ENCODE measurements at regions not wholly inside any gene's neighbourhood (a gene's known extent, or its start where the extent isn't known, plus 50 kb on each side); places are given as distances from the start of the nearest gene placed in this dataset.
"Not testable (repeated sequence)": the region's sequence is repeated elsewhere in the genome, so short reads cannot be mapped to it uniquely, and the experiment has no call there.

DNA sequence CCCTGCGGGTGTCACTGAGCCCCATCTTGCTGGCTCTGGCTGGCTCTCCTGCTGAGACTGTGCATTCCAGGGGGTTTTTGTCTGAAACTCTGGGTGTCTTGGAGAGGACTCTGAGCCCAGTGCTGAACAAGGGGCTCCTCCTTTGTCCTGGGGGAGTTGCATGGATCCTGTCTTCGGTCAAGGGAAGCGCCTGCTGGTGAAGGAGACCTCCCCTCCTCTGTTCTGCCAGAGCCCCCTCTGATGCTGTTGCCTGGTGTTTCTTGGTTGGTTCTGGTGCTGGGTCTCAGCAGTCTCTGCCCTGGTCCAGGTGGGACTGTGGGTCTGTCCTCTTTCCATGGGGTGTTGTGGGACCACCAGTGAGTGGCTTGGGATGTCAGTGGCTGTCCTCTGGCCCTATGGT is 380.9 kb downstream of the TMEM121 start:
- H3K9me3 ChIP-seq = no peaks in the 10 kb centered on the region
- no peak overlapping the region for H3K4me3 ChIP-seq
- intact Hi-C loops (cut with DNase I) = no loop called here
- TF ChIP-seq, protein P1, sequence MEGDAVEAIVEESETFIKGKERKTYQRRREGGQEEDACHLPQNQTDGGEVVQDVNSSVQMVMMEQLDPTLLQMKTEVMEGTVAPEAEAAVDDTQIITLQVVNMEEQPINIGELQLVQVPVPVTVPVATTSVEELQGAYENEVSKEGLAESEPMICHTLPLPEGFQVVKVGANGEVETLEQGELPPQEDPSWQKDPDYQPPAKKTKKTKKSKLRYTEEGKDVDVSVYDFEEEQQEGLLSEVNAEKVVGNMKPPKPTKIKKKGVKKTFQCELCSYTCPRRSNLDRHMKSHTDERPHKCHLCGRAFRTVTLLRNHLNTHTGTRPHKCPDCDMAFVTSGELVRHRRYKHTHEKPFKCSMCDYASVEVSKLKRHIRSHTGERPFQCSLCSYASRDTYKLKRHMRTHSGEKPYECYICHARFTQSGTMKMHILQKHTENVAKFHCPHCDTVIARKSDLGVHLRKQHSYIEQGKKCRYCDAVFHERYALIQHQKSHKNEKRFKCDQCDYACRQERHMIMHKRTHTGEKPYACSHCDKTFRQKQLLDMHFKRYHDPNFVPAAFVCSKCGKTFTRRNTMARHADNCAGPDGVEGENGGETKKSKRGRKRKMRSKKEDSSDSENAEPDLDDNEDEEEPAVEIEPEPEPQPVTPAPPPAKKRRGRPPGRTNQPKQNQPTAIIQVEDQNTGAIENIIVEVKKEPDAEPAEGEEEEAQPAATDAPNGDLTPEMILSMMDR (IDR thresholded peaks at IDR 0.05) = no peak
- H3K27ac ChIP-seq = no peak overlapping the region
- H3K4me1 ChIP-seq = no peaks in the 10 kb centered on the region
- H3K27me3 ChIP-seq = no peaks in the 10 kb centered on the region
- H3K36me3 ChIP-seq = no peaks in the 10 kb centered on the region
- DNase-seq (ENCODE audit: low spot score in 2 of 2) = no peak

DNA sequence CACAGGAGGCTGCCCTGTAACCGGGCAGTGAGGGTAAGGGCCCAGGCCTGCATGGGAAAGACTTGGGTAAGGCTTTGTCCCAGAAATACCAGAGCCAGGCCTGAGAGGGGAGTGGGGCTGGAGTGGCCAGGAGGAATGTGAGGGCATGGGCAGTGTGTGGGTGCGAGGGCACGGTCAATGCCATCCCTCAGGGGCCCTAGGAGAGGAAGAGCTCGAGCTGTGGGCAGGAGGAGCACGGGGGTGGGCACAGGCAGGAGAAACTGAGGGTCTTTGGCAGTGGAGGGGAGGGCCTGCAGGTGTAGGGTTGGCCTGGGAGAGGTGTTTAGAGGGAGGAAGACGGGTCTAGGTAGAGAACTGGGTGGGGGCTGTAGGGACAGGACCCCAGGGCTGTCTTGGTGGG is 381.6 kb downstream of the TMEM121 start:
- TF ChIP-seq, protein P1 (IDR thresholded peaks at IDR 0.05) = no peak
- Histone ChIP-seq H3K4me1 (no peaks in the 10 kb centered on the region), H3K27me3 (no peaks in the 10 kb centered on the region), H3K27ac (no peak overlapping the region), H3K36me3 (no peaks in the 10 kb centered on the region), H3K4me3 (no peak overlapping the region), H3K9me3 (no peaks in the 10 kb centered on the region)
- DNase-seq (ENCODE audit: low spot score in 2 of 2) = no peak
- intact Hi-C loops (cut with DNase I) = no loop called here

DNA sequence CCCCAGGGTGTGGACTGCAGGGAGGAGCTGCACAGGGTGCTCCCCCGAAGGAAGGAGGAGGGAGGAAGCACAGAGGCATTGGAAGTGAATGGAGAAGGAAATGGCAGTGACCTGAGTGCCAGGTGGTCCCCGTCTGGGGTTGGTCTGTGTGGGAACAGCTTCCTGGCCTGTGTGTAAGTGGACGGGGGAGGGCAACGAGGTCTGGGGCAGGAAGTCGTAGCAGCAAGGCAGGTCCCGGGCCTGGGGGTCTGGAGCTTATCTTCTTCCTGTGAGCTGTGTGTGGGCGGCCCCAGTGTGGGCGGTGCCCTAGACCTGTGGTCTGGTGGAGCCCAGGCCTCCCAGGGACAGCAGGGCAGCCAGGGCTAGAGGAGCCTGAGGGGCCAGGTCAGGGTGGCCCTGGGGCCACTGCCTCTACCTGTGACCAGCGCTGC is 382.1 kb downstream of the TMEM121 start:
- no peaks in the 10 kb centered on the region for H3K9me3 ChIP-seq
- H3K36me3 ChIP-seq = no peaks in the 10 kb centered on the region
- H3K4me3 ChIP-seq = no peak overlapping the region
- no peak overlapping the region for H3K27ac ChIP-seq
- H3K27me3 ChIP-seq = no peaks in the 10 kb centered on the region
- TF ChIP-seq, protein P1 (IDR thresholded peaks at IDR 0.05) = no peak
- DNase-seq (ENCODE audit: low spot score in 2 of 2) = no peak
- intact Hi-C loops (cut with DNase I) = no loop called here
- H3K4me1 ChIP-seq = no peaks in the 10 kb centered on the region

DNA sequence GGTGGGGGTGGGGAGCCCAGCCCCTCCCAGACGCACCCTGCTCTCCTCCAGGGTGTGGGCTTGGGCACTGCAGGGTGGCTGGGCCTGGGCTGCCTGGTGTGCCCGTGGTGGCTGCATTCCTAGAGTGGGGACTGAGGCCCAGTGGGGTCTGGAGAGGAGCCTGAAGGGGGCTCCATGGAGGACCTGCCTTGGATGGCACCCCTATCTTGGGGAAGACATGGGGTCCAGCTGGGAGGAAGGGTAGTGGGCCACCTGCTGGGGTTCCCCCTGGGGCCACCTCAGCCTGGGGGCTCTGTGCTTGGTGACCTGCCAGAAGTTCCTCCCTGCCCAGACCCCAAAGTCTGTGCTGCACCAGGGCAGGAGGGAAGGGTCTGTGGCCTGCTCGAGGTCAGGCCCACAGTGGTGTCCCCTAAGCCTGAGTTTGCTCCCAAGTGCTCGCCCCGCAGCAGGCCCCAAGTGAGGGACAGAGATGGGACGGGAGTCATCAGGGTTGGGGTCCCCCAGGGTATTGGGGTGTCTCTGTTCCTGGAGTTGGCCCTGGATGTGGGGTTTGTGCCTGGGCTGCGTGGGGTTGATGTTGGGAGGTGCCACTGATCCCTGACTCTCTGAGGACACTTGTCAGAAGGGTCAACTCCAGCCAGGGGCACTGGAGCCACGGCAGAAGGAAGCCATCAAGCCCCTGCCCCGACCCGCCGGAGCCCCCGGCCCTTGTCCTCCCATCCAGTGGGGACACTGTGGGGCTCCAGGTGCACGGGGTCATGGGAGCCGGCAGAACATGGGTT is 382.9 kb downstream of the TMEM121 start:
- no peaks in the 10 kb centered on the region for H3K4me1 ChIP-seq
- intact Hi-C loops (cut with DNase I) = no loop called here
- no peak for DNase-seq (ENCODE audit: low spot score in 2 of 2)
- H3K36me3 ChIP-seq = no peaks in the 10 kb centered on the region
- H3K27me3 ChIP-seq = no peaks in the 10 kb centered on the region
- TF ChIP-seq, protein P1 (IDR thresholded peaks at IDR 0.05) = no peak
- H3K27ac ChIP-seq = no peak overlapping the region
- H3K4me3 ChIP-seq = no peak overlapping the region
- no peaks in the 10 kb centered on the region for H3K9me3 ChIP-seq

- intact Hi-C loops (cut with DNase I); H3K27me3 ChIP-seq; DNase-seq (ENCODE audit: low spot score in 2 of 2): not testable (repeated sequence)
These were observed 383.4 kb downstream of the TMEM121 start for GRCh38 chr14:105909828-105910120.

DNA sequence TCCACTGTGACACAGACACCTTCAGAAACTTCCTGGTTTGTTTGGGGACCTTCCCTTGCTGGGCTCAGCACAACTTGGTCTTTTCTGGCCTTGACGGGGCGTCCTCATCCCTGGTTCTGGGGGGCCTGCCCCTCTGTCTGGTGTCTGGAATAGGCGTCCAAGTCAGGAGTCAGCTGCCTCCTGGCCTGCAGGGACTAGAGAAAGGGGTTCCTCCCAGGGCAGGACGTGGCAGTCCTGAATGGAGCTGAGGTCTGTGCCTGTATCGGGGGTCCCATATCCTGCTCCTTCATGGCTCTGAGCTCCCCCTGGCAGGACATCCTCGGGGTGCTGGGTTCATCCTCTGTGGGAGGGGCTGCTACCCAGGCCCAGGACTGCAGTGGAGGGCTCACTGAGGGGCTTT is 384.0 kb downstream of the TMEM121 start:
- no peak for DNase-seq (ENCODE audit: low spot score in 2 of 2)
- TF ChIP-seq, protein P1 (IDR thresholded peaks at IDR 0.05) = no peak
- no peak overlapping the region for H3K27ac ChIP-seq
- no peaks in the 10 kb centered on the region for H3K27me3 ChIP-seq
- H3K9me3 ChIP-seq = no peaks in the 10 kb centered on the region
- no peaks in the 10 kb centered on the region for H3K36me3 ChIP-seq
- H3K4me1 ChIP-seq = no peaks in the 10 kb centered on the region
- intact Hi-C loops (cut with DNase I) = no loop called here
- H3K4me3 ChIP-seq = no peak overlapping the region

More at GRCh38 chr14:105909828-105910120, 383.4 kb downstream of the TMEM121 start:
- not testable (repeated sequence) for H3K4me3 ChIP-seq, H3K27ac ChIP-seq, H3K9me3 ChIP-seq, H3K36me3 ChIP-seq, H3K4me1 ChIP-seq

Data from ascending aorta (tissue), 2 donors.